A673 (cell line): ENCODE measurements at regions not wholly inside any gene's neighbourhood (a gene's known extent, or its start where the extent isn't known, plus 50 kb on each side); places are given as distances from the start of the nearest gene placed in this dataset.

Experiments used
- EZH2 ChIP-seq: fragments of 200-600 bp; sonication (generic); IDR thresholded peaks from 2 replicates; pipeline ENCODE4 v1.6.1; 2017; ENCODE audit warnings: borderline replicate concordance, low read depth, mild to moderate bottlenecking, mixed read lengths, antibody characterized with exemption, low read length; ENCODE audit not compliant: poor library complexity, severe bottlenecking
- TF ChIP-seq, protein P1 (sequence below): fragments of 300-800, 200-600 bp; sonication (generic); conservative IDR thresholded peaks from 2 replicates; pipeline ENCODE4 v1.5.1; 2017; ENCODE audit warnings: low read depth, mild to moderate bottlenecking, antibody characterized with exemption, low read length, moderate library complexity, mixed read lengths

DNA sequence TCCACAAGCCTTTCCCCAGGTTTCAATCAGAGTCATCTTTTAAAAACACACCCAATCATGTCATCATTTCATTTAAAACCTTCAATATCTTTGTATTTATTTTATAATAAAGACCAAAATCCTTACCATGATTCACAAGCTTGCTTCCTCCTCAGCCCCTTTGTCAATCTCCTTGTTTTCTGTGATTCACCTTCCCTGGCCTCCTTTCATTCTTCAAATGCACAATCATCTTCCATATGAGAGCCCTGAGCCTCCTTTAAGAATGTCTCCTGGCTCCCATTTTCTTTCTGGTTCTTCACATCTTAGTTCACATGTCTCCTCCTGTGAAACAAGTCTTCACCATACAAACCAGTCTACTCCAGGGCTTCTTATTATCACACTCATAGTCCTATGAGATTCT is 904.0 kb downstream of the SORCS3 start:
- TF ChIP-seq, protein P1, sequence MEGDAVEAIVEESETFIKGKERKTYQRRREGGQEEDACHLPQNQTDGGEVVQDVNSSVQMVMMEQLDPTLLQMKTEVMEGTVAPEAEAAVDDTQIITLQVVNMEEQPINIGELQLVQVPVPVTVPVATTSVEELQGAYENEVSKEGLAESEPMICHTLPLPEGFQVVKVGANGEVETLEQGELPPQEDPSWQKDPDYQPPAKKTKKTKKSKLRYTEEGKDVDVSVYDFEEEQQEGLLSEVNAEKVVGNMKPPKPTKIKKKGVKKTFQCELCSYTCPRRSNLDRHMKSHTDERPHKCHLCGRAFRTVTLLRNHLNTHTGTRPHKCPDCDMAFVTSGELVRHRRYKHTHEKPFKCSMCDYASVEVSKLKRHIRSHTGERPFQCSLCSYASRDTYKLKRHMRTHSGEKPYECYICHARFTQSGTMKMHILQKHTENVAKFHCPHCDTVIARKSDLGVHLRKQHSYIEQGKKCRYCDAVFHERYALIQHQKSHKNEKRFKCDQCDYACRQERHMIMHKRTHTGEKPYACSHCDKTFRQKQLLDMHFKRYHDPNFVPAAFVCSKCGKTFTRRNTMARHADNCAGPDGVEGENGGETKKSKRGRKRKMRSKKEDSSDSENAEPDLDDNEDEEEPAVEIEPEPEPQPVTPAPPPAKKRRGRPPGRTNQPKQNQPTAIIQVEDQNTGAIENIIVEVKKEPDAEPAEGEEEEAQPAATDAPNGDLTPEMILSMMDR: no peak
- TF ChIP-seq EZH2: no peak
